WERI-Rb-1 (cell line): ENCODE measurements at regions not wholly inside any gene's neighbourhood (a gene's known extent, or its start where the extent isn't known, plus 50 kb on each side); places are given as distances from the start of the nearest gene placed in this dataset.
"Not testable (repeated sequence)": the region's sequence is repeated elsewhere in the genome, so short reads cannot be mapped to it uniquely, and the experiment has no call there.

Source experiments
- DNase-seq: peaks from one replicate; pipeline ENCODE4 v3.0.0-alpha.2; 2020
- H3K27ac ChIP-seq: fragments of 250-450 bp; sonication (Bioruptor Pico); 2 replicates; pipeline ENCODE4 v1.5.1; 2020; ENCODE audit warnings: mild to moderate bottlenecking, moderate library complexity
- H3K27me3 ChIP-seq: fragments of 250-450 bp; sonication (Bioruptor Pico); 2 replicates; pipeline ENCODE4 v1.5.1; 2021; ENCODE audit warnings: mild to moderate bottlenecking, low read depth, moderate library complexity; ENCODE audit not compliant: insufficient read depth, severe bottlenecking
- H3K36me3 ChIP-seq: fragments of 250-450 bp; sonication (Bioruptor Pico); 2 replicates; pipeline ENCODE4 v1.5.1; 2020; ENCODE audit warnings: mild to moderate bottlenecking, moderate library complexity
- H3K4me3 ChIP-seq: 2 replicates; pipeline ENCODE4 v1.5.1; 2011; ENCODE audit warnings: low read depth, mild to moderate bottlenecking, control low read depth, low read length
- H3K9me3 ChIP-seq: fragments of 250-450 bp; sonication (Bioruptor Pico); 2 replicates; pipeline ENCODE4 v1.5.1; 2021; ENCODE audit warnings: mild to moderate bottlenecking, moderate library complexity; ENCODE audit not compliant: severe bottlenecking
- TF ChIP-seq, protein P1 (sequence below): IDR thresholded peaks from 2 replicates; pipeline ENCODE4 v1.5.1; 2011; ENCODE audit warnings: low read depth, mild to moderate bottlenecking, control low read depth, inconsistent platforms, low read length

DNA sequence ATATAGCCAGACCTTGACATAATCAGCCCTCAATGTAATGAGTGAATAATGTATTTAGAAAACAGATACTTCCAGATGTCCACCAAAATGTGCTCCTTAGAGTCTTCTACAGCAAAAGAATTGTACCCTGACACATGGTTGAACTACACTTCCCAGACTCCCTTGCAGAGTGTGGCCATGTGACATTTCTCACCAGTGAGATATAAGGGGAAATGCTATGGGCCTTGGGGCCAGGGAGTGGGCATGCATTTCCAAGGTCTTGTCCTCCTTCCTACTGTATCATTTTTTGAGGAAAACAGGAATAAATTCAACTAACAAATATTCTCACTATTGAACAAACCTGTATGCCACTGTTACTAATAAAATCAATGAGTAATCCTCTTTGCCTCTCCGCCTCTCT, 211.4 kb upstream of the SMLR1 start:
- no peaks in the 10 kb centered on the region for H3K9me3 ChIP-seq
- no peaks in the 10 kb centered on the region for H3K36me3 ChIP-seq
- TF ChIP-seq, protein P1, sequence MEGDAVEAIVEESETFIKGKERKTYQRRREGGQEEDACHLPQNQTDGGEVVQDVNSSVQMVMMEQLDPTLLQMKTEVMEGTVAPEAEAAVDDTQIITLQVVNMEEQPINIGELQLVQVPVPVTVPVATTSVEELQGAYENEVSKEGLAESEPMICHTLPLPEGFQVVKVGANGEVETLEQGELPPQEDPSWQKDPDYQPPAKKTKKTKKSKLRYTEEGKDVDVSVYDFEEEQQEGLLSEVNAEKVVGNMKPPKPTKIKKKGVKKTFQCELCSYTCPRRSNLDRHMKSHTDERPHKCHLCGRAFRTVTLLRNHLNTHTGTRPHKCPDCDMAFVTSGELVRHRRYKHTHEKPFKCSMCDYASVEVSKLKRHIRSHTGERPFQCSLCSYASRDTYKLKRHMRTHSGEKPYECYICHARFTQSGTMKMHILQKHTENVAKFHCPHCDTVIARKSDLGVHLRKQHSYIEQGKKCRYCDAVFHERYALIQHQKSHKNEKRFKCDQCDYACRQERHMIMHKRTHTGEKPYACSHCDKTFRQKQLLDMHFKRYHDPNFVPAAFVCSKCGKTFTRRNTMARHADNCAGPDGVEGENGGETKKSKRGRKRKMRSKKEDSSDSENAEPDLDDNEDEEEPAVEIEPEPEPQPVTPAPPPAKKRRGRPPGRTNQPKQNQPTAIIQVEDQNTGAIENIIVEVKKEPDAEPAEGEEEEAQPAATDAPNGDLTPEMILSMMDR, result no peak
- no peak overlapping the region for H3K27ac ChIP-seq
- no peaks in the 10 kb centered on the region for H3K27me3 ChIP-seq
- H3K4me3 ChIP-seq, result no peak overlapping the region
- DNase-seq, result no peak

DNA sequence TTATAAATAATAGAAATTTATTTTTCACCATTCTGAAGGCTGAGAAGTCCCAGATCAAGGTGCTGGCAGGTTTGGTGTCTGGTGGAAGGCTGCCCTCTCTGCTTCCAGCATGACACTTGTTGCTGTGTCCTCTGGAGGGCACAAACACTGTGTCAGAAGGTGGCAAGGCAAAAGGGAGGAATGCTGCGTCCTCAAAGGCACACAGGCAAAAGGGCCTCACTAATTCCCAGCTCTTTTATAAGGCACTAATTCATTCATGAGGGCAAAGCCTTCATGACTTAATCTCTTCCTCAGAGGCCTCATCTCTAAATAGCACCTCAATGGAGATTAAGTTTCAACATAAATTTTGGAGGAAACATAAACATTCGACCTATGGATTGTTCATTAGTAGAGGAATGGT, 209.5 kb upstream of the SMLR1 start:
- no peak for DNase-seq
- Histone ChIP-seq H3K9me3 (no peaks in the 10 kb centered on the region), H3K27ac (no peak overlapping the region), H3K4me3 (no peak overlapping the region), H3K36me3 (no peaks in the 10 kb centered on the region), H3K27me3 (no peaks in the 10 kb centered on the region)
- TF ChIP-seq, protein P1, result no peak

DNA sequence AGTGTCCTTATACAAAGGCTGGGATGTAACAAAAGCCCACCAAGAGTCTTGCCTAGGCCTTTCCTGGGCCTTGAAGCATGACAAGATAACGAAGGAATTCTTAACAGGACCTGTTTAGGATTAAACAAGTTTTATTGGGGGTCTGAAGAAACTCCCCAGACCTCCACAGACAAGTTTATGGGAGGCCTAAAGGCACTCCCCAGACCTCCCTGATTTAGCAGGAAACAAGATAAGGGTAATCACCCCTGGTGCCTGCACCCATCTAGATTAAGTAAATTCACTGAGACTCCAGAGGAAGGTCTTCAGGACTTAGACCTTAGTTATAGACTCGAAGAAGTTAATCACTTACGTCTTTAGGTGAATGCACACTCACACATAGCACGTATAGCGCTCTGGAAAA, 208.4 kb upstream of the SMLR1 start:
- not testable (repeated sequence) for H3K27me3 ChIP-seq, H3K36me3 ChIP-seq, DNase-seq, H3K4me3 ChIP-seq, H3K9me3 ChIP-seq, H3K27ac ChIP-seq

DNA sequence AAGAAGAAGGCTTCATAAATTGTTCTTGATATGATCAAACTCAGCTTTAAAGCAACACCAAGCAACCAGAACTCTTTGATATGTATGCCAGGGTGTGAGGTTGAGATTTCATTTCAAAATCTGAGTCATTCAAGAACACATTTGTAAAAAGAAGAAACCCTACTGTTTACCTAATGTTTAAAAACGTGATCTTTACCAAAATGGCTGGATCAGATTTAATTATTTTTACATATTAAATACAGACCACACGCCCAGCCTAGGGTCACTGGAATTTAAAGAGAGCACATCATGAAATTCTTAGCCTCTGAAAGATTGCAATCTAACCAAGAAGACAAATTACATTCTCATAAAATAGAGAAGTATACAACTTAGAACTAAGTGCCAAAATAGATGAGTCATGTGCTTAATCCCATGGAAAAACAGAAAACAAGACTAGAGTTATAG, 206.8 kb upstream of the SMLR1 start:
- Histone ChIP-seq H3K36me3 (no peaks in the 10 kb centered on the region), H3K4me3 (no peak overlapping the region), H3K27me3 (no peaks in the 10 kb centered on the region), H3K9me3 (peaks cover 2% of the 10 kb centered on the region), H3K27ac (no peak overlapping the region)
- DNase-seq, result no peak
- TF ChIP-seq, protein P1, result no peak

DNA sequence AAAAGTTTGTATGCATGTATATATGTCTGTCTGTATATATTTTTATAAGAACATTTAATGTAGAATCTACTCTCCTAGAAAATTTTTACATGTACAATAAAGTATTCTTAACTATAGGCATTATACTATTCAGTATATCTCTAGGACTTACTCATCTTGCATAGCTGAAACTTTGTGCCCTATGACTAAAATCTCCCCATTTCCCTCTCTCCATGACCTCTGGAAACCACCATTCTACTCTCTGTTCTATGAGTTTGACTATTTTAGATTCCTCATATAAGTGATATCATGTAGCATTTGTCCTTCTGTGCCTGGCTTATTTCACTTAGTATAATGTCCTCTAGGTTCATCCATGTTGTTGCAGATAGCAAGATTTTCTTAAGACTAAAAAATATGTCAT, 205.1 kb upstream of the SMLR1 start:
- Histone ChIP-seq H3K4me3 (no peak overlapping the region), H3K36me3 (no peaks in the 10 kb centered on the region), H3K9me3 (peaks cover 2% of the 10 kb centered on the region), H3K27me3 (no peaks in the 10 kb centered on the region), H3K27ac (no peak overlapping the region)
- TF ChIP-seq, protein P1, result no peak
- no peak for DNase-seq

DNA sequence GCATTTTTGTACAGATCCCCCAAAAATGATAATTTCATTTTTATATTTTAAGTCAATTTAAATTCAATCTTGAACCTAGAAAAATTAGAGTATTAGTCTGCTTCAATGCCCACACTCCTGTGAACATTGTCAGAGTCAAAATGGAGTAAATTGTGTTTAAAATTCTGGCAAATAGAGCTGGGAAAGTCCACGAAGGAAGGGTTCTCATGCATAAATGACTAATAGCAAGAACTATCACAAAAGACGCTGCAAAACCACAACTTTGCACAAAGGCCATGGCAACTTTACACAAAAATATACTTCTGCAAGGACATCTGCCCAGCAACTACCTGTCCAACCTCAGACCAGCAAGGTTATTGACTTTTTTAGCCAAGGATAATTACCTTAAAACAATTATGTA, 203.2 kb upstream of the SMLR1 start:
- no peak for DNase-seq
- Histone ChIP-seq H3K4me3 (no peak overlapping the region), H3K9me3 (peaks cover 2% of the 10 kb centered on the region), H3K27me3 (no peaks in the 10 kb centered on the region), H3K36me3 (no peaks in the 10 kb centered on the region), H3K27ac (no peak overlapping the region)
- TF ChIP-seq, protein P1, result no peak
